ENCODE measurements at regions not wholly inside any gene's neighbourhood (a gene's known extent, or its start where the extent isn't known, plus 50 kb on each side); places are given as distances from the start of the nearest gene placed in this dataset.

GRCh38 chr7:46678421-46678820, 757.3 kb upstream of the IGFBP3 start:
- TF ChIP-seq CTCF (IDR thresholded peaks at IDR 0.05) = no peak
- TF ChIP-seq POLR2A (IDR thresholded peaks at IDR 0.05) = no peak
